B cell (primary cell): ENCODE measurements at regions not wholly inside any gene's neighbourhood (a gene's known extent, or its start where the extent isn't known, plus 50 kb on each side); places are given as distances from the start of the nearest gene placed in this dataset.

ENCODE experiments used
- CTCF ChIP-seq: fragments of 200-600 bp; IDR thresholded peaks from one replicate; pipeline ENCODE4 v1.8.0; 2022; ENCODE audit warnings: antibody characterized with exemption, mild to moderate bottlenecking
- EZH2 ChIP-seq: IDR thresholded peaks from 2 replicates; pipeline ENCODE4 v1.6.1; 2012; ENCODE audit warnings: borderline replicate concordance, low read depth, mild to moderate bottlenecking, moderate library complexity, low read length; ENCODE audit not compliant: insufficient read depth, poor library complexity, severe bottlenecking

- no peak for TF ChIP-seq CTCF
- TF ChIP-seq EZH2 = no peak
Measured at GRCh38 chr10:21260506-21261149, 264.9 kb downstream of the SKIDA1 start.
